ENCODE measurements at regions not wholly inside any gene's neighbourhood (a gene's known extent, or its start where the extent isn't known, plus 50 kb on each side); places are given as distances from the start of the nearest gene placed in this dataset.

- Mint-ChIP-seq H3K4me1 (peaks cover 7% of the 10 kb centered on the region; the same call in 2 of the 3 replicates), H3K36me3 (ENCODE audit: low read depth) (peaks cover 5% of the 10 kb centered on the region; the same call in 1 of the 3 replicates)
- 0 out of 2 replicates have a peak, but pooled peaks cover 3% of the 10 kb centered on the region for H4K20me1 ChIP-seq (replicated peaks; ENCODE audit: insufficient read depth)
These were observed 169.5 kb downstream of the AHSP start for GRCh38 chr16:31696968-31697743.

DNA sequence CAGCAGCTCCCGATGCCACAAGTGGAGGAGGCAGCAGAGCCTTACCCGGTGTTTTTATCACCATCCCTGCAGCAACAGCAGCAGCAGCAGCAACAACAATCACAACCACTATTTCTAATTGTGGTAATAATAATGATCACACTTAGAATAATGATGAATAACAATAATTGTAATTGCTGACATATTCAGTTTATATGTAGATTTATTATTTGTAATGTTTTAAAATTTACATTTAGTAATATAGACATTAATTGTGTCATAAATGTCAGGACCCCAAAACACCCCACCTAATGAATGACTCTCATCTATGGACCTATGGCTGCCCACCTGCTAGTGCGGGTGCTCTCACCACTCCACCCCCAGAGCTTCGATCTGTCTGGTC, 170.0 kb downstream of the AHSP start:
- no peak overlapping the region for H3K4me2 ChIP-seq
- ATAC-seq = no peak
- peaks cover 16% of the 10 kb centered on the region for H3K79me2 ChIP-seq (replicated peaks; ENCODE audit: insufficient read depth)
- H3K4me3 ChIP-seq = no peak overlapping the region
- H4K20me1 ChIP-seq (replicated peaks; ENCODE audit: insufficient read depth) = 0 out of 2 replicates have a peak, but pooled peaks cover 3% of the 10 kb centered on the region
- H3K27ac ChIP-seq (ENCODE audit: low read depth) = no peak overlapping the region
- H3F3A ChIP-seq (replicated peaks; ENCODE audit: low read depth) = no peaks in the 10 kb centered on the region
- Mint-ChIP-seq H3K4me1 (peaks cover 7% of the 10 kb centered on the region; the same call in 2 of the 3 replicates), H3K27me3 (ENCODE audit: insufficient read depth, low read depth, poor library complexity) (peaks cover 2% of the 10 kb centered on the region), H3K4me3 (no peak overlapping the region), H3K36me3 (ENCODE audit: low read depth) (peaks cover 10% of the 10 kb centered on the region), H3K27ac (no peak overlapping the region), H3K9me3 (no peaks in the 10 kb centered on the region; the same call in 1 of the 3 replicates)
- TF ChIP-seq NANOG (IDR thresholded peaks at IDR 0.05; ENCODE audit: borderline replicate concordance) (no peak), STAT1 (IDR thresholded peaks at IDR 0.05; ENCODE audit: unreplicated experiment) (no peak)
- TF ChIP-seq, protein P1, sequence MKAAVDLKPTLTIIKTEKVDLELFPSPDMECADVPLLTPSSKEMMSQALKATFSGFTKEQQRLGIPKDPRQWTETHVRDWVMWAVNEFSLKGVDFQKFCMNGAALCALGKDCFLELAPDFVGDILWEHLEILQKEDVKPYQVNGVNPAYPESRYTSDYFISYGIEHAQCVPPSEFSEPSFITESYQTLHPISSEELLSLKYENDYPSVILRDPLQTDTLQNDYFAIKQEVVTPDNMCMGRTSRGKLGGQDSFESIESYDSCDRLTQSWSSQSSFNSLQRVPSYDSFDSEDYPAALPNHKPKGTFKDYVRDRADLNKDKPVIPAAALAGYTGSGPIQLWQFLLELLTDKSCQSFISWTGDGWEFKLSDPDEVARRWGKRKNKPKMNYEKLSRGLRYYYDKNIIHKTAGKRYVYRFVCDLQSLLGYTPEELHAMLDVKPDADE (IDR thresholded peaks at IDR 0.05) = no peak
- no peak for DNase-seq (ENCODE audit: low spot score)
- no peak overlapping the region for H2AFZ ChIP-seq
- H3K27me3 ChIP-seq (ENCODE audit: insufficient read depth) = no peaks in the 10 kb centered on the region
- peaks cover 3% of the 10 kb centered on the region; the same call in 1 of the 2 replicates for H3K4me1 ChIP-seq (ENCODE audit: insufficient read depth)
- H3K9me2 ChIP-seq (ENCODE audit: insufficient read depth) = no peaks in the 10 kb centered on the region
- no peaks in the 10 kb centered on the region for H3K36me3 ChIP-seq (ENCODE audit: insufficient read depth)

More at GRCh38 chr16:31696968-31697743, 169.5 kb downstream of the AHSP start:
- H3K4me1 ChIP-seq (ENCODE audit: insufficient read depth) = peaks cover 3% of the 10 kb centered on the region; the same call in 1 of the 2 replicates
- DNase-seq (ENCODE audit: low spot score) (peak; percentile 73), ATAC-seq (0 out of 3 replicates have a peak, but pooled peaks have one; percentile 8)
- H3K27me3 ChIP-seq (ENCODE audit: insufficient read depth) = no peaks in the 10 kb centered on the region
- Mint-ChIP-seq H3K27me3 (ENCODE audit: insufficient read depth, low read depth, poor library complexity) (peaks cover 2% of the 10 kb centered on the region), H3K9me3 (no peaks in the 10 kb centered on the region; the same call in 2 of the 3 replicates), H3K27ac (no peak overlapping the region), H3K4me3 (no peak overlapping the region)
- TF ChIP-seq ZNF331 (CRISPR knock-in tag; IDR thresholded peaks at IDR 0.05; ENCODE audit: low read depth) (no peak), EZH2 (IDR thresholded peaks at IDR 0.05; ENCODE audit: low read depth, unreplicated experiment) (no peak)
- TF ChIP-seq, protein P1 (IDR thresholded peaks at IDR 0.05) = no peak
- TF ChIP-seq, protein P2, sequence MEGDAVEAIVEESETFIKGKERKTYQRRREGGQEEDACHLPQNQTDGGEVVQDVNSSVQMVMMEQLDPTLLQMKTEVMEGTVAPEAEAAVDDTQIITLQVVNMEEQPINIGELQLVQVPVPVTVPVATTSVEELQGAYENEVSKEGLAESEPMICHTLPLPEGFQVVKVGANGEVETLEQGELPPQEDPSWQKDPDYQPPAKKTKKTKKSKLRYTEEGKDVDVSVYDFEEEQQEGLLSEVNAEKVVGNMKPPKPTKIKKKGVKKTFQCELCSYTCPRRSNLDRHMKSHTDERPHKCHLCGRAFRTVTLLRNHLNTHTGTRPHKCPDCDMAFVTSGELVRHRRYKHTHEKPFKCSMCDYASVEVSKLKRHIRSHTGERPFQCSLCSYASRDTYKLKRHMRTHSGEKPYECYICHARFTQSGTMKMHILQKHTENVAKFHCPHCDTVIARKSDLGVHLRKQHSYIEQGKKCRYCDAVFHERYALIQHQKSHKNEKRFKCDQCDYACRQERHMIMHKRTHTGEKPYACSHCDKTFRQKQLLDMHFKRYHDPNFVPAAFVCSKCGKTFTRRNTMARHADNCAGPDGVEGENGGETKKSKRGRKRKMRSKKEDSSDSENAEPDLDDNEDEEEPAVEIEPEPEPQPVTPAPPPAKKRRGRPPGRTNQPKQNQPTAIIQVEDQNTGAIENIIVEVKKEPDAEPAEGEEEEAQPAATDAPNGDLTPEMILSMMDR (conservative IDR thresholded peaks at IDR 0.05; ENCODE audit: low read depth in 2 of 2) = peak; percentile 72 to 78
- H3K4me2 ChIP-seq = no peak overlapping the region
- no peaks in the 10 kb centered on the region for H3K9me2 ChIP-seq (ENCODE audit: insufficient read depth)
- H3F3A ChIP-seq (replicated peaks; ENCODE audit: low read depth) = no peaks in the 10 kb centered on the region
- H3K27ac ChIP-seq (ENCODE audit: low read depth) = no peak overlapping the region
- no peak overlapping the region for H2AFZ ChIP-seq
- no peaks in the 10 kb centered on the region for H3K36me3 ChIP-seq (ENCODE audit: insufficient read depth)
- H3K79me2 ChIP-seq (replicated peaks; ENCODE audit: insufficient read depth) = peaks cover 12% of the 10 kb centered on the region
- no peak overlapping the region for H3K4me3 ChIP-seq
